ENCODE measurements at regions not wholly inside any gene's neighbourhood (a gene's known extent, or its start where the extent isn't known, plus 50 kb on each side); places are given as distances from the start of the nearest gene placed in this dataset.

DNA sequence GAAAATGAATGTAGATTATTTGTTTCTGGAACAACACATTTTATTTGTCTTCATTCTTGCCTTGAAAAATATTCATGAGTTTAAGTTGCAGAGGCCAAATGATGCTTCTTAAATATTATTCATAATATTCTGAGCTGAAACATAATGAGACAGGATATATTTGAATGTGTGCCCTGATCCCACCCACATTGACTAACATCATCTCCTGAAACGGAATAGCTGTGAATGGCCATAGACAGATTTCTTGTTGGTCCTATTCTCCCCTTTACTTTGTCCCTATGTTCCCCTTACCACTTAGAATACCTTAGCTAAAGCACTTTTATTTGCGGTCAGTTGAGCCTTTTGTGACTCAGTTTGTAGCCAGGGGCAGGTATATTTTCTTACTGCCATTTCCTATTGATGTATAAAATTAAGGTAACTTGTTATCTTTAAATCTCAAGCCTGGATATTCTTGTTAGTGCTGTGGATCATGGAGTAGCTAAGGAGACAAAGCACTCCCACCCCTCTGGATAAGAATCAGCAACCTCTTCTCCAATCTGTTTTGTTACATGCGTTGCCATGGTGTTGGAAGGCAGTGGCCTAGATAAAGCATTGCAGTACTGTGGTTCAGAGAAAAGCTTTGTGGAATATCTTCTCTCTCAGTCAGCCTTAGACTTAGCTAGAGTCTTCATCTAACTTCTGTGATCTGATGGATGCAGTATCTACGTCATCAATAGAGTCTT, 478.5 kb upstream of the DEPDC1 start:
- ChIA-PET CTCF (no interaction called here), POLR2A (no interaction called here)
- no peak for DNase-seq (ENCODE audit: low read depth, low spot score)

DNA sequence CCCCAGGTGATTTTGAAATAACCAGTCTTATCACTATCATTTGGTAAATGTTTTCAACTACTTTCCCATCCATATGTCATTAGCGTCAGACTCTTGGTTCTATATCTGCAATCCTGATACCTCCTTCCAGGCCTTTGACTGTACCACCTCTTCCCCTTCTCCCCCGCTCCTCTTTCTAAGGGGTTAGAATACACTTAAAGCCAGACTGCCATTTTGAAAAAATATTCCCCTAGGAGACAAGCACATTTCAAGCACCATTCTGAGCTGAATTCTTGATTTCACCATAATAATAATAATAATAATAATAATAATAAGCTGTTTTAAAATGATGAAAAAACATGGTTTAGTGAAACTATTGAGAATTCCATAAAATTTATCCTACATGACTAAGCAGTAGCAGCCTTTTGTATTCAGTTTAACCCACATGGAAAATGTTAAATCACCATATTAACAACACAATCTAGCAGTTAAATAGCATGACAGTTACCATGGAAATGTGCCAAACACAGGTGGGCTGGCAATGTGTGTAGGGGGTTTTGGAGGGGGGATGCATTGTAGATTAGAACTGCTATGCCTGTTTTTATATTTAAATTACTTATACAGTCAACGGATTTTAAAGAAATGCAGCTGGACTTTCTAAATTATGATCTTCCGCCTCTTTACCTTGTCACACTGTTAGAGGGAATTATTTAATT, 480.2 kb upstream of the DEPDC1 start:
- DNase-seq (ENCODE audit: low read depth, low spot score), result no peak
- CTCF ChIA-PET, result no interaction called here
- H3K27ac ChIP-seq (ENCODE audit: low read depth, low read length), result no peak overlapping the region
- H3K4me3 ChIP-seq (ENCODE audit: low read depth, low read length), result no peak overlapping the region
- no peaks in the 10 kb centered on the region for H3K27me3 ChIP-seq (ENCODE audit: control insufficient read depth, insufficient read depth, low read length)
- TF ChIP-seq, protein P1, sequence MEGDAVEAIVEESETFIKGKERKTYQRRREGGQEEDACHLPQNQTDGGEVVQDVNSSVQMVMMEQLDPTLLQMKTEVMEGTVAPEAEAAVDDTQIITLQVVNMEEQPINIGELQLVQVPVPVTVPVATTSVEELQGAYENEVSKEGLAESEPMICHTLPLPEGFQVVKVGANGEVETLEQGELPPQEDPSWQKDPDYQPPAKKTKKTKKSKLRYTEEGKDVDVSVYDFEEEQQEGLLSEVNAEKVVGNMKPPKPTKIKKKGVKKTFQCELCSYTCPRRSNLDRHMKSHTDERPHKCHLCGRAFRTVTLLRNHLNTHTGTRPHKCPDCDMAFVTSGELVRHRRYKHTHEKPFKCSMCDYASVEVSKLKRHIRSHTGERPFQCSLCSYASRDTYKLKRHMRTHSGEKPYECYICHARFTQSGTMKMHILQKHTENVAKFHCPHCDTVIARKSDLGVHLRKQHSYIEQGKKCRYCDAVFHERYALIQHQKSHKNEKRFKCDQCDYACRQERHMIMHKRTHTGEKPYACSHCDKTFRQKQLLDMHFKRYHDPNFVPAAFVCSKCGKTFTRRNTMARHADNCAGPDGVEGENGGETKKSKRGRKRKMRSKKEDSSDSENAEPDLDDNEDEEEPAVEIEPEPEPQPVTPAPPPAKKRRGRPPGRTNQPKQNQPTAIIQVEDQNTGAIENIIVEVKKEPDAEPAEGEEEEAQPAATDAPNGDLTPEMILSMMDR (IDR thresholded peaks at IDR 0.05; ENCODE audit: low read depth, low read length), result no peak
- POLR2A ChIA-PET, result no interaction called here
- no peaks in the 10 kb centered on the region for H3K9me3 ChIP-seq (ENCODE audit: control insufficient read depth, insufficient read depth, low read length)

More for the DNA sequence above, 478.5 kb upstream of the DEPDC1 start:
- Histone ChIP-seq H3K27me3 (ENCODE audit: control insufficient read depth, insufficient read depth, low read length) (no peaks in the 10 kb centered on the region), H3K4me3 (ENCODE audit: low read depth, low read length) (no peak overlapping the region), H3K9me3 (ENCODE audit: control insufficient read depth, insufficient read depth, low read length) (no peaks in the 10 kb centered on the region), H3K27ac (ENCODE audit: low read depth, low read length) (no peak overlapping the region)
- TF ChIP-seq, protein P1 (IDR thresholded peaks at IDR 0.05; ENCODE audit: low read depth, low read length), result no peak

DNA sequence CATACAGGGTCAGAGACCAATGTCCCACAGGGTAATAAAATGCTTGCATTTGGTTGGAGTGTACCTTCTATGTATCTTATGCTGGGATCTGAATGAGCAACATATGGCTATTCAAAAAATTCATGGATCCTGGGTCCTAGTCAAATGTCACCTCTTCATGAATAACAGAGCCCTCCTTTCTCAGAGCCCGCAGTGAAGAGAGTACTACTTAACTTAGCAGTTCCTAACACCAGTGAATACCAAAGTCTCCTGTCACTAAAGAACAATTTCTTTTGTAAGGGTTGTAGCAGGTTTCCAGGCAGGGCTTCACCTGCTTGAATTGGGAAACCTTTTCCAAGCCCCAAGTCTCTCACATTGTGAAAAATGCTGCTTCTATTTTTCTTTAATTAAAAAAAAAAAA, 483.0 kb upstream of the DEPDC1 start:
- ChIA-PET CTCF (no interaction called here), POLR2A (no interaction called here)
- Histone ChIP-seq H3K27me3 (ENCODE audit: control insufficient read depth, insufficient read depth, low read length) (no peaks in the 10 kb centered on the region), H3K27ac (ENCODE audit: low read depth, low read length) (no peak overlapping the region), H3K9me3 (ENCODE audit: control insufficient read depth, insufficient read depth, low read length) (no peaks in the 10 kb centered on the region), H3K4me3 (ENCODE audit: low read depth, low read length) (no peak overlapping the region)
- DNase-seq (ENCODE audit: low read depth, low spot score), result no peak
- TF ChIP-seq, protein P1 (IDR thresholded peaks at IDR 0.05; ENCODE audit: low read depth, low read length), result no peak

DNA sequence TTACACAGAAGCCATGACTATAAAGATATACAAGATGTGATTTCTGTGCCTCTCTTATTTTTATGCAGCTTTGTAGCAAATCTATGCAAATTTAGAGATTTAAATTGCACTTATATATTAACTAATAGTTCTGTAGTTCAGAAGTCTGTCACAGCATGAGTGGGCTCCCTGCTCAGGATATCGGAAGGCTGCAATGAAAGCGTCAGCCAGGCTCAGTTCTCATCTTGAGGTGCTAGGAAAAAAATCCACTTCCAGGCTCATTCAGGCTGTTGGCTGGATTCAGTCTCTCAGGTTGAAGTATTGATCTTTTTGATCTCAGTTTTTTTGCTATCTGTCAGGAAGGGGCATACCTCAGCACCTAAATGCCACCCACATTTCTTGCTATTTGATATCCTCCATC, 487.4 kb upstream of the DEPDC1 start:
- ChIA-PET POLR2A (no interaction called here), CTCF (no interaction called here)
- TF ChIP-seq, protein P1 (IDR thresholded peaks at IDR 0.05; ENCODE audit: low read depth, low read length), result no peak
- H3K4me3 ChIP-seq (ENCODE audit: low read depth, low read length), result no peak overlapping the region
- H3K27ac ChIP-seq (ENCODE audit: low read depth, low read length), result no peak overlapping the region
- no peak for DNase-seq (ENCODE audit: low read depth, low spot score)
- H3K9me3 ChIP-seq (ENCODE audit: control insufficient read depth, insufficient read depth, low read length), result no peaks in the 10 kb centered on the region
- H3K27me3 ChIP-seq (ENCODE audit: control insufficient read depth, insufficient read depth, low read length), result no peaks in the 10 kb centered on the region

DNA sequence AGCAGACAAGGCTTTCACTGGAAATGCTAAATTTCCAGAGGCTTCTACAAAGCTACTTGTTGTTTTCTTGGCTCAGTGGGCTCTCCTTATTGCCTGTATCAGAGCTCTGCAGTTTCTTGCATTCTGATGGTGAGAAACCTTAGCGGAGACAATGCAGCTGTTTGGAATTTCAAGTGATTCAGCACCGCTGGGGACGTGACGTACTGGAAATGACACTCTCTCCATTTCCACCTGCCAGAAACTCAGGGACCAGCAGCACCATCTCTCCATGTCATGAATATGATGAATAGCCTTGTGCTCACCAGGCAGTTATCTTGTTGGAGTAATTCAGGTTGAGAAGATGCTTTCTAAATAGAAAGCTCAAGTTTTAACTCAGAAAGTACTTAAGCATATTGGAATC, 497.2 kb upstream of the DEPDC1 start:
- TF ChIP-seq, protein P1 (IDR thresholded peaks at IDR 0.05; ENCODE audit: low read depth, low read length), result no peak
- DNase-seq (ENCODE audit: low read depth, low spot score), result no peak
- Histone ChIP-seq H3K9me3 (ENCODE audit: control insufficient read depth, insufficient read depth, low read length) (no peaks in the 10 kb centered on the region), H3K27me3 (ENCODE audit: control insufficient read depth, insufficient read depth, low read length) (no peaks in the 10 kb centered on the region), H3K4me3 (ENCODE audit: low read depth, low read length) (no peak overlapping the region), H3K27ac (ENCODE audit: low read depth, low read length) (no peak overlapping the region)
- POLR2A ChIA-PET, result no interaction called here
- CTCF ChIA-PET, result no interaction called here
